GM12892 (cell line): ENCODE measurements at regions not wholly inside any gene's neighbourhood (a gene's known extent, or its start where the extent isn't known, plus 50 kb on each side); places are given as distances from the start of the nearest gene placed in this dataset.
"Not testable (repeated sequence)": the region's sequence is repeated elsewhere in the genome, so short reads cannot be mapped to it uniquely, and the experiment has no call there.

Experiments used
- DNase-seq: peaks from one replicate; pipeline ENCODE4 v3.0.0; 2011; ENCODE audit not compliant: insufficient read length
- FAIRE-seq: peaks from 2 replicates; lab custom pipeline; 2011; peaks lifted over from hg19 to GRCh38; lab: Jason Lieb, UNC
- POLR2A ChIP-seq: IDR thresholded peaks from 2 replicates; pipeline ENCODE4 v1.6.1; 2011; ENCODE audit warnings: low read depth, low read length, control low read depth
- POLR2AphosphoS5 ChIP-seq: IDR thresholded peaks from 2 replicates; pipeline ENCODE4 v1.6.1; 2011; ENCODE audit warnings: low read depth, low read length, control low read depth
- TAF1 ChIP-seq: IDR thresholded peaks from 2 replicates; pipeline ENCODE4 v1.6.1; 2011; ENCODE audit warnings: low read depth, mild to moderate bottlenecking, control low read depth, low read length, borderline replicate concordance

GRCh38 chr5:124103671-124104070 is 591.7 kb downstream of the CSNK1G3 start:
- TF ChIP-seq POLR2A (no peak), TAF1 (no peak)
- FAIRE-seq (no peak), DNase-seq (no peak)

GRCh38 chr5:124103056-124103455 is 591.1 kb downstream of the CSNK1G3 start:
- FAIRE-seq, DNase-seq: not testable (repeated sequence)

GRCh38 chr5:124102486-124102885 is 590.5 kb downstream of the CSNK1G3 start:
- TF ChIP-seq TAF1, result no peak

GRCh38 chr5:124093658-124094057 is 581.7 kb downstream of the CSNK1G3 start:
- FAIRE-seq, result no peak
- no peak for TF ChIP-seq TAF1
- no peak for TF ChIP-seq POLR2AphosphoS5
- no peak for TF ChIP-seq POLR2A

More at GRCh38 chr5:124102486-124102885, 590.5 kb downstream of the CSNK1G3 start:
- no peak for FAIRE-seq
- no peak for DNase-seq

GRCh38 chr5:124090115-124090514 is 578.1 kb downstream of the CSNK1G3 start:
- TF ChIP-seq POLR2AphosphoS5, result no peak
- no peak for TF ChIP-seq POLR2A
- no peak for TF ChIP-seq TAF1
- no peak for FAIRE-seq
- DNase-seq, result no peak

More at GRCh38 chr5:124093658-124094057, 581.7 kb downstream of the CSNK1G3 start:
- DNase-seq, result no peak

GRCh38 chr5:124089578-124089977 is 577.6 kb downstream of the CSNK1G3 start:
- DNase-seq, result no peak
- FAIRE-seq, result no peak
- no peak for TF ChIP-seq POLR2AphosphoS5
- no peak for TF ChIP-seq TAF1

GRCh38 chr5:124088289-124089032 is 576.5 kb downstream of the CSNK1G3 start:
- FAIRE-seq (no peak), DNase-seq (no peak)
- TF ChIP-seq POLR2A (no peak), POLR2AphosphoS5 (no peak), TAF1 (no peak)

- DNase-seq (no peak), FAIRE-seq (no peak)
- TF ChIP-seq POLR2A (no peak), POLR2AphosphoS5 (no peak), TAF1 (no peak)
These were observed 575.8 kb downstream of the CSNK1G3 start for GRCh38 chr5:124087752-124088151.

- DNase-seq (no peak), FAIRE-seq (no peak)
- no peak for TF ChIP-seq POLR2AphosphoS5
These were observed 568.3 kb downstream of the CSNK1G3 start for GRCh38 chr5:124080256-124080655.

GRCh38 chr5:124079062-124079461 is 567.1 kb downstream of the CSNK1G3 start:
- no peak for DNase-seq
- TF ChIP-seq TAF1 (no peak), POLR2AphosphoS5 (no peak), POLR2A (no peak)
- FAIRE-seq, result no peak

GRCh38 chr5:124074500-124074899 is 562.5 kb downstream of the CSNK1G3 start:
- no peak for DNase-seq
- FAIRE-seq, result no peak

GRCh38 chr5:124072570-124072969 is 560.6 kb downstream of the CSNK1G3 start:
- no peak for TF ChIP-seq TAF1
- TF ChIP-seq POLR2AphosphoS5, result no peak
- no peak for TF ChIP-seq POLR2A
- DNase-seq (no peak), FAIRE-seq (no peak)

More at GRCh38 chr5:124074500-124074899, 562.5 kb downstream of the CSNK1G3 start:
- TF ChIP-seq POLR2A, result no peak
- no peak for TF ChIP-seq POLR2AphosphoS5
- no peak for TF ChIP-seq TAF1

- DNase-seq, result no peak
- no peak for TF ChIP-seq POLR2A
- no peak for TF ChIP-seq TAF1
- TF ChIP-seq POLR2AphosphoS5, result no peak
- FAIRE-seq, result no peak
These were observed 559.1 kb downstream of the CSNK1G3 start for GRCh38 chr5:124071039-124071438.
